SIG-M5 (cell line): ENCODE measurements at regions not wholly inside any gene's neighbourhood (a gene's known extent, or its start where the extent isn't known, plus 50 kb on each side); places are given as distances from the start of the nearest gene placed in this dataset.

ENCODE experiments used
- DNase-seq: peaks from one replicate; lab custom pipeline; 2025; lab: John Stamatoyannopoulos, UW

- no peak for DNase-seq
Measured at GRCh38 chr20:11248687-11249638, 575.2 kb upstream of the JAG1 start.

DNA sequence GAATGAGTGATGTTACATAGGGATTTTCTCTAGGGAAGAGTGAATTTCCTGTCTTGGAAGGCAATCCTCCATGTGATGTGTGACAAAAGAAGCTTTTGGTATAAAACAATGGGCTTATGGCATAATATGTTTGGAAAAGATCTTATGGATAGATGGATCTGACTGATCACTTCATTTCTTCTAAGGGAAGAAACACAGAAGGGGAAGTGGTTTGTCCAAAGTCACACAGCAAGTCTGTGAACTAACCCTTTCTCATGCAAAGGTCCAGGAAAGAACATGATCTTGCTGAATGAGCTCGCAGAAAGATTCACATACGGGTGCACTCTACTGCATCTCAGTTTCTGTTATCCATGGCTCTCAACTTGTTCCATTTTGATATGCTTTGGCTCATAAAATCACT lies 575.9 kb upstream of the JAG1 start:
- no peak for DNase-seq

DNA sequence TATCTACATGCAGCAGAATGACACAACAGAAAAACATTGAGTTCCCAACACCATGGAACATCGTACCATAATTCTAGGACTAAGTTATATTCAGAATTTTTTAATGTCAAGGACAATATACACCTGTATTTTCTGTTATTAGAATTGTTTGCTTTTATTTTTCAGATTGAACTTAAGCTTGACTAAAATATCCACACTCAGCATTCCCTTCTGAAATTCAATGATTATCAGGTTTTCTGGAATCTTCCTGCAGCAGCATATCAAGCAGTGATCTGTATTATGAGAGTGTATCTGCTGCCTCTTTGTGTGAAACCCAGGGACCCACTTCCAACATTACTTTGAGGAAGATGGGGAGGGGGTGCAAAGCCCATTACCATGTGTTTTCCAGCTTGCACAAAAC lies 578.6 kb upstream of the JAG1 start:
- no peak for DNase-seq

DNA sequence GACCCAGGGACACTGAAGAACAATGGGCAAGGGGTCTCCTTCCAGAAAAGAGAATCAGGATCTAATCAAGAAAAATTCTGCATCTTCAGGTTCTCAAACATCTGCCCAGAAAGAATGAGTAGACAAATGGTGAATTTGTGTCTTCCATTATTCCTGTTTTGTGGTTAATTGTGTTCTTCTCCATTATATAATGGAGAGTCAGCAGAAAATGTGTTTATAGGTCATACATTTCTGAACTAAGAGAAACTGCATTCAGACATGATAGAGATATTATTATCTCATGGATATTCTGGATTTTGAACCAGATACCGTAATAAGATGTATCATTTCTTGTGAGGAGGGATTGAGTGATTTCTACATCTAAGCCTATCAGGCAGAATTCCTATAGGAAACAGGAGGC lies 581.7 kb upstream of the JAG1 start:
- DNase-seq = no peak

DNA sequence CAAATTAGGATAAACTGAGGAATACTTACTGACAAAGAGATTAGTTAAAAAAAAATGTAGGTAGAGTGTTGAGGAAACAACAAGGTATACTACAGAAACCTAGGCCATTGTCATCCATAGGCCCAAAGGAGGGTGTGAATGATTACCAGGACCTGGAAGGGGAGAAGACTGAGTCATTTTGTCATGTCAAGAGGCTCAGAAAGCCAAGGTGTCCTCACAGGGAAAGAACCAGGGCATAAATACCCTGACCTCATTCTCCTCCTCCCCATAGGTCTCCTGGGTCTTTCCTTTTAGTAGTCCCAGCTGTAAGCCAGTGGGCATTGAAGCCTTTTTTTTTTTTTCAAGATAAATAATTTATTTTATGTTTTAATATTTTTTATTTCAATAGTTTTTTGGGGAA lies 582.1 kb upstream of the JAG1 start:
- DNase-seq = no peak

- DNase-seq = no peak
Measured at GRCh38 chr20:11260611-11261010, 586.8 kb upstream of the JAG1 start.

GRCh38 chr20:11261533-11262000 lies 587.8 kb upstream of the JAG1 start:
- no peak for DNase-seq

DNA sequence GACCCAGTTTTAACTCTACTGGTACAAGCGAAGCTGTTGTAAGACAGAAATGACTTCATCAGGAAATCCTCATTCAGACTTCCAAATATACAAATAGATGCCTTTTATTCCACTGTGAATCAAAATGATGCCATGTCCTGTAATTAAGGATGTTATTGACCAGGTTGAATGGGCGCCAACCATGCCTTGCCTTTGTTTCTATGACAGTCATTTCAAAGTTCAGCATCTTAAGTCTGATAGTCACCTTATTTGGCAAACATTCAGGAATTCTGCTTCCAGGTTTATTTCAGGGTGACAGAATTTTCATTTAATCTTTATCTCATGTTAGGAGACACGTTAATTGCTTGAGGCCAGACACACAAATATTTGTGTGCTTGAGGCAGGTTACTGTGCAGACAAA lies 592.8 kb upstream of the JAG1 start:
- DNase-seq = no peak

GRCh38 chr20:11267131-11267761 lies 593.4 kb upstream of the JAG1 start:
- DNase-seq = no peak

DNA sequence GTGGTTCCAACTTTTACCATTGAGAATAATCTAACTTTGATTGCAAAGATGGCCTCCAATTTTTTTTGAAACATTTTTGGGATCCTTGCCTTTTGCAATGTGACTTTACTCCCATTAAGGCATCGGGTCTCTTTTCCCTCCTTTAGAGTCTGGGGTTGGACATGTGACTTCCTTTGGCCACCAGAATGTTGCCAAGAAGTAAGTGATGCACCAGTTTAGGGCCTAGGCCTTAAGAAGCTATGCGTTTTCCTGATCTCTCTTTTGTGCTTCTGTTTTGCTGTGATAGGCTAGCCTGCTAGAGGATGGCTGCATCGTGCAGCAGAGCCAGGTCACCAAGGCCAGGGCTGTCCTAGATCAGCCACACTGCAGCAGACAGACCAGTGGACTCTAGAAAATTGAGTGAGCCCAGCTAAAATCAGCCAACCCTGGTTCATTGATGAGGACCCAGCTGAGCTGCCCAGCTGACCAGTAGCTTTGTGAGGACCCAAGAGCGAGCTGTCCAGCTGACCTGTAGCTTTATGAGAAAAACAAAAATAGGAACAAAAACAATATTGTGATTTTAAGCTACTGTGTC lies 594.0 kb upstream of the JAG1 start:
- no peak for DNase-seq

- DNase-seq = no peak
Measured at GRCh38 chr20:11270566-11270965, 596.8 kb upstream of the JAG1 start.

- no peak for DNase-seq
Measured at GRCh38 chr20:11271319-11271718, 597.5 kb upstream of the JAG1 start.

GRCh38 chr20:11271920-11272594 lies 598.3 kb upstream of the JAG1 start:
- DNase-seq = no peak

- DNase-seq = no peak
Measured at GRCh38 chr20:11274141-11274594, 600.4 kb upstream of the JAG1 start.

DNA sequence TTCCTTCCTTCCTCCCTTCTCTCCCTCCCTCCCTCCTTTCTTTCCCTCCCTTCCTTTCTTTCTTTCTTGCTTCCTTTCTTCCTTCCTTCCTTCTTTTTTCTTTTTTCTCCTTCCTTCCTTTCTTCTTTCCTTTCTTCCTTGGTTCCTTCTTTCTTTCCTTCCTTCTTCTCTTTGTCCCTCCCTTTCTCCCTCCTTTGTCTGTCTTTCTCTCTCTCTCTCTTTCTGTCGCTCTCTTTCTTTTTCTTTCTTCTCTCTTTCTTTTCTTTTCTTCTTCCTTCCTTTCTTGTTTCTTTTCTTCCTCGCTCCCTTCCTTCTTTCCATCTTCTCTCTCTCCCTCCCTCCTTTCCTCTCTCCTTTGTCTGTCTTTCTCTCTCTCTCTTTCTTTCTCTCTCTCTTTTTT lies 601.9 kb upstream of the JAG1 start:
- DNase-seq = no peak

DNA sequence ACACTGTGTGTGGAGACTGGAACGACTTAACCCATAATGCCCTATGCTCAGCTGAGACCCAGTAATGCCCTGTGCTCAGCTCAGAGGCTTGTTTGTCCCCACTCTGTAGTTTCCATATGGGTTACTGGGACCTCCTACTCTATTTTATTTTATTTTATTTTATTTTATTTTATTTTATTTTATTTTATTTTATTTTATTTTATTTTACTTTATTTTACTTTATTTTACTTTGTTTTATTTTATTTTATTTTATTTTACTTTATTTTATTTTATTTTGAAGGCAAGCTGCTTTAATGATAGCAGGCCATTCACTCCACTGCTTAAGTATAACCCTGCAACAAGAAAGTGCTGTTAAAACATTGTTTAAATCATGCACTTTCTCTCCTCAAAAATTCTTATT lies 603.4 kb upstream of the JAG1 start:
- no peak for DNase-seq

- DNase-seq = no peak
Measured at GRCh38 chr20:11277858-11278257, 604.1 kb upstream of the JAG1 start.

DNA sequence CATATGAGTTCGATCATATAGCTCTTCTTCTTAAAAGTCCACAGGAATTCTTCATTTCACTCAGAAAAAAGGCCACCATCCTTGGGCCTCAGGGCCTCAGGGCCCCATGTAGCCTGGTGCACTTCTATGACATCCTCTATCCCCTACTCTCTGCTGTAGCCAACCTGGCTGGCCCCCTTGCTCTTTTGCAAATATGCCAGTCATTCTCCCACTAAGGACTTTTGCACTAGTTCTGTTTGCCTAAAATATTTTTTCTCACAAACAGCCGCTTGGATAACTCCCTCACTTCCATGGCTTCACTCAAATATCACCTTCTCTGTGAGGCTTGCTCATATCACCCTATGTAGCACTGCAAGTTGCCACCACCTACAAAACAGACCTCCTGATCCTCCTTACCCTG lies 604.7 kb upstream of the JAG1 start:
- no peak for DNase-seq

GRCh38 chr20:11281240-11281639 lies 607.4 kb upstream of the JAG1 start:
- no peak for DNase-seq

- DNase-seq = no peak
Measured at GRCh38 chr20:11281768-11282167, 608.0 kb upstream of the JAG1 start.

GRCh38 chr20:11287126-11287525 lies 613.3 kb upstream of the JAG1 start:
- no peak for DNase-seq

DNA sequence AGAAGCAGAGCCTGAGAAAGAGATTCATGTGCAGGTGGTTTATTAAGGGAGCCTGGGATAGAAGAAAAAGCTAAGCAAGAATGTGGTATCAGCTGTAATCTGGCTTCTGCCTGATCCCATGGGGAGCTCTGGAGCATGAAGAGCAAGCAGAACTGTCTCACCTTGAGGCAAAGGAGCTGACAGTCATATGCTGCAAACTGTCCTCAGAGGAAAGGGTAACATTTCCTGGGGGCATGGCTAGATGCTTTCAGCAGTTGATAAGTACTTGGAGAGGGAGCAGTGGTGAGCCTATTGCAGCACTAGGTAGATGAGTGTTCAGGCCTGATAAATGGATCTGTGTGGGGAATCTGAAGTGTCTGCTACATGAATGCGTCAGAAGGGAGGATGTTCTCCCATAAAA lies 621.5 kb upstream of the BTBD3 start:
- no peak for DNase-seq
